SJSA1 (cell line): ENCODE measurements at regions not wholly inside any gene's neighbourhood (a gene's known extent, or its start where the extent isn't known, plus 50 kb on each side); places are given as distances from the start of the nearest gene placed in this dataset.

ENCODE experiments used
- DNase-seq, 2 experiments: peaks; one replicate each; pipeline ENCODE4 v3.0.0-alpha.2; 2015 to 2020; ENCODE audit warnings: low spot score in 2 of 2, low read depth in 1 of 2
- H3K27ac ChIP-seq: fragments of 250-450 bp; sonication (Bioruptor Pico); 2 replicates; pipeline ENCODE4 v1.5.1; 2020; ENCODE audit warnings: mild to moderate bottlenecking, moderate library complexity
- H3K27me3 ChIP-seq: fragments of 250-450 bp; sonication (Bioruptor Pico); replicated peaks from 2 replicates; pipeline ENCODE4 v1.5.1; 2020; ENCODE audit warnings: mild to moderate bottlenecking, moderate library complexity
- H3K36me3 ChIP-seq: fragments of 250-450 bp; sonication (Bioruptor Pico); 2 replicates; pipeline ENCODE4 v1.5.1; 2020; ENCODE audit warnings: mild to moderate bottlenecking
- H3K4me1 ChIP-seq: fragments of 250-450 bp; sonication (Bioruptor Pico); replicated peaks from 2 replicates; pipeline ENCODE4 v1.6.1; 2021; ENCODE audit warnings: mild to moderate bottlenecking
- H3K4me3 ChIP-seq: fragments of 250-450 bp; sonication (Bioruptor Pico); 2 replicates; pipeline ENCODE4 v1.5.1; 2020; ENCODE audit warnings: mild to moderate bottlenecking
- H3K9me3 ChIP-seq: fragments of 250-450 bp; sonication (Bioruptor Pico); replicated peaks from 2 replicates; pipeline ENCODE4 v1.5.1; 2020; ENCODE audit warnings: mild to moderate bottlenecking

DNA sequence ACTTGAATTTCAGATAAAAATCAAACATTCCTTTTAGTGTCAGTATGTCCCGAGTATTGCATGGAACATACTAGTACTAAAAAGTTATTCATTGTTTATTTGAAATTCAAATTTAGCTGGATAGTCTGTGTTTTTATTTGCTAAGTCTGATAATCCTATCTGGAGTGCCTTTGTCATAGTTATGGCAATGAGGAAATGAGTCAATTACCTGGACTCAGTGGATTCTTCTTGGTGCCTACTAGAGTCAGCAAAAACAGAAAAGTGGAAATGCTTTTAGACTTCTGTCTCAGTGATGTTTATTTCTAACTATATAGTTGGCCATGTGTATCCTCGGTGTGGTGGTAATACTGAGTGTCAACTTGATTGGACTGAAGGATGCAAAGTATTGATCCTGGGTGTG is 121.3 kb upstream of the EEF1E1 start:
- H3K4me3 ChIP-seq, result no peak overlapping the region

DNA sequence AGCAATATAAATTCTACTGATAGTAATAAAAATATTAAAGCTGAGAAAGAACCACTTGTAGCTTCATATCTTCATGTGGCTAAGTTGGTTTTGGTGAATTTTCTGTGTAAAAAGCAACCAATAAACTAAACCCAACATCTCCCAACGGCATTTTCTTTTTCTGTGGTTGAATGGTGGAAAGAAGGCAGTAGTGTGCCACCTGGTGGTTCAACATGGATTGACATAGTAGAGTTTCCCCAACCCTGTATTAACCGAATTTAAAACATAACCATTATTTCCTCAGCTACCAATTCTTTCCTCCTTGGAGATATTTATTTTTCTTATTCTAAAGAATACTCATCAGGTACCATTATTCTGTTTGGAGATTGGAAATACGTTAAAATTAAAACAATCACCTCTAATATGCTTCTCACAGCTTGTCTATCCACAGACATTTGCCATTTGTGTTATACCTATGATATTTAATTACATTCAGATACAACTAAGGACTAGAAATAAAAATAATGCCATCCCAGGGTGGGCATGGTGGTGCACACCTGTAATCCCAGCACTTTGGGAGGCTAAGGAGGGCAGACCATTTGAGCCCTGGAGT is 117.1 kb upstream of the EEF1E1 start:
- Histone ChIP-seq H3K4me1 (0 out of 2 replicates have a peak, but pooled peaks cover 3% of the 10 kb centered on the region), H3K4me3 (no peak overlapping the region), H3K9me3 (no peaks in the 10 kb centered on the region), H3K27ac (no peak overlapping the region), H3K36me3 (no peaks in the 10 kb centered on the region), H3K27me3 (no peaks in the 10 kb centered on the region)
- peak in 1 of 2 experiments; percentile 57 for DNase-seq

More for the DNA sequence above, 121.3 kb upstream of the EEF1E1 start:
- Histone ChIP-seq H3K4me1 (0 out of 2 replicates have a peak, but pooled peaks cover 3% of the 10 kb centered on the region), H3K27ac (no peak overlapping the region), H3K36me3 (no peaks in the 10 kb centered on the region), H3K27me3 (no peaks in the 10 kb centered on the region), H3K9me3 (no peaks in the 10 kb centered on the region)
- no peak for DNase-seq

DNA sequence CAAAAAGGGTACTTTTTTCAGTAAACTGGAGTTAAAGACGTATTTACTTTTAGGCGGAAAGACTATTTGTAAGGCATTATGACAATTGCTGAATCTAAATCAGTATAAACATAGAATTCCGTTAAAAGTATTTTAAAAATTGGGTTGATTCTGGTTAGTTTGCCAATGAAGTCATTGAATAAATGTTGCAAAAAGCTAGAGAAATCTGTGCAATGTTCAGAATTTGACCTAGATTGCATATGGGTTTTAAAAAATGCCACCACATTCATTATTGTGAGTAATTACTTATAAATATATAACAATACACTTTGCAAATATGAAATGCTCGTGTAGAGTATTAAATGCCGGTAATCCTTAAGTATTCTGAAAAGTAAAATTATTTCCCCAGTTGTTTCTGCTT is 116.5 kb upstream of the EEF1E1 start:
- H3K27me3 ChIP-seq, result no peaks in the 10 kb centered on the region
- H3K9me3 ChIP-seq, result no peaks in the 10 kb centered on the region
- no peak overlapping the region for H3K4me3 ChIP-seq
- no peaks in the 10 kb centered on the region for H3K36me3 ChIP-seq
- H3K27ac ChIP-seq, result no peak overlapping the region
- no peak for DNase-seq
- H3K4me1 ChIP-seq, result 0 out of 2 replicates have a peak, but pooled peaks cover 3% of the 10 kb centered on the region

- H3K27ac ChIP-seq, result no peak overlapping the region
- H3K4me1 ChIP-seq, result no peaks in the 10 kb centered on the region
- no peaks in the 10 kb centered on the region for H3K9me3 ChIP-seq
- no peaks in the 10 kb centered on the region for H3K27me3 ChIP-seq
- no peak for DNase-seq
- H3K36me3 ChIP-seq, result no peaks in the 10 kb centered on the region
- H3K4me3 ChIP-seq, result no peak overlapping the region
These were observed 113.3 kb upstream of the EEF1E1 start for GRCh38 chr6:8215631-8216030.

- H3K4me1 ChIP-seq, result no peaks in the 10 kb centered on the region
- H3K4me3 ChIP-seq, result no peak overlapping the region
- no peaks in the 10 kb centered on the region for H3K36me3 ChIP-seq
- DNase-seq, result no peak
- H3K9me3 ChIP-seq, result no peaks in the 10 kb centered on the region
- no peak overlapping the region for H3K27ac ChIP-seq
- H3K27me3 ChIP-seq, result no peaks in the 10 kb centered on the region
These were observed 111.6 kb upstream of the EEF1E1 start for GRCh38 chr6:8213995-8214394.

DNA sequence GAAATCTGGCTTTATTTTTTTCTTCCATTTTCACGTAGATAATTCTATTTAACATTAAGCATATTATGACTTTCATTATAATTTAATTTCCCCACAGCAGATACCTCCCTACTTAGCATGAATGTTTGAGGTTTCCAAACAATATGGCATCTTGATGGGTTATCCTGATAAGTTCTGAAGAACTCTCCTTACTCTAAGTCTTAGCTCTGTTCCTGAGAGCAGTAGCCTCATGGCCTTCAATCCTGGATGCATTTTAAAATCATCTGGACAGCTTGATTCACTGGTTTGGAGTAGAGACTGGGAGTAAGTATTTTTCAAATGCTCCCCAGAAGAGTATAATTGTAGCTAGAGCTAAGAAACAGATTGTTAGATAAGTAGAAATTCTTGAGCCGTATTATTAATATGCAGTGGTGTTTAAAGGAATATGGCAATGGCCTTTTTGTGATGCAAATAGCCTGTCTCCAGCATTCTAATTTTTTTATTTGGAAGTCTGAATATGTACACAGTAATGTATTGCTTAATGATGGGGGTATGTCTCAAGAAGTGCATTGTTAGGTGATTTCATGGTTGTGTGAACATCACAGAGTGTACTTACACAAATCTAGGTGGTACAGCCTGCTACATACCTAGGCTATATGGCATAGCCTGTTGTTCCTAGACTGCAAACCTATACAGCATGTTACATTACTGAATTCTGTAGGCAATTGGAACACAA is 110.5 kb upstream of the EEF1E1 start:
- DNase-seq, result no peak
- Histone ChIP-seq H3K4me1 (no peaks in the 10 kb centered on the region), H3K9me3 (no peaks in the 10 kb centered on the region)

GRCh38 chr6:8207869-8208191 is 105.5 kb upstream of the EEF1E1 start:
- no peak for DNase-seq
- no peak overlapping the region for H3K4me3 ChIP-seq
- no peak overlapping the region for H3K27ac ChIP-seq
- no peaks in the 10 kb centered on the region for H3K36me3 ChIP-seq
- no peaks in the 10 kb centered on the region for H3K27me3 ChIP-seq
- H3K9me3 ChIP-seq, result no peaks in the 10 kb centered on the region
- no peaks in the 10 kb centered on the region for H3K4me1 ChIP-seq

More for the DNA sequence above, 110.5 kb upstream of the EEF1E1 start:
- Histone ChIP-seq H3K36me3 (no peaks in the 10 kb centered on the region), H3K4me3 (no peak overlapping the region), H3K27me3 (no peaks in the 10 kb centered on the region), H3K27ac (no peak overlapping the region)

GRCh38 chr6:8207191-8207868 is 105.0 kb upstream of the EEF1E1 start:
- Histone ChIP-seq H3K36me3 (no peaks in the 10 kb centered on the region), H3K27me3 (no peaks in the 10 kb centered on the region), H3K4me3 (no peak overlapping the region), H3K27ac (no peak overlapping the region), H3K9me3 (no peaks in the 10 kb centered on the region), H3K4me1 (no peaks in the 10 kb centered on the region)
- no peak for DNase-seq

- H3K36me3 ChIP-seq, result no peaks in the 10 kb centered on the region
- H3K27ac ChIP-seq, result no peak overlapping the region
- no peaks in the 10 kb centered on the region for H3K27me3 ChIP-seq
- no peaks in the 10 kb centered on the region for H3K4me1 ChIP-seq
- no peak overlapping the region for H3K4me3 ChIP-seq
- H3K9me3 ChIP-seq, result no peaks in the 10 kb centered on the region
- DNase-seq, result no peak
These were observed 101.0 kb upstream of the EEF1E1 start for GRCh38 chr6:8203337-8203736.

GRCh38 chr6:8201679-8202078 is 99.3 kb upstream of the EEF1E1 start:
- Histone ChIP-seq H3K27me3 (no peaks in the 10 kb centered on the region), H3K4me1 (no peaks in the 10 kb centered on the region), H3K27ac (no peak overlapping the region), H3K4me3 (no peak overlapping the region), H3K36me3 (no peaks in the 10 kb centered on the region), H3K9me3 (no peaks in the 10 kb centered on the region)
- no peak for DNase-seq

DNA sequence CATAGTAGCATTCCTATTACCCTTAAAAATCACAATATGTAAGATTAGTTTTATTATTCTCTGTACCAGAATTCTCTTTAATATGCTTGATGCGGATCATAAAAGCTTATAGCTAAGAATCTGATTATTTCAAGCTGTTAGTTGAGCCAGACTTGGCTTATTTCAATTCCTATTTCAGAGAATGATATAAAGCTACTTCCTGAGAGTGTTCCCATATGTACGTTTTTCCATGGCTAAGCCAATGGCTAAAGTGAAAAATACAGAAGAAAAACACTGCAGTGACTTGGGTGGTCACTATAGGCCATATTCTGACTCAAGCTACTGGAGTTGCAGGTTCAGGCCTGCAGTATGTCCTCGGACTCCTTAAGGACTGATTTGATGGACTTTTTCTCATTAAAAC is 97.9 kb upstream of the EEF1E1 start:
- Histone ChIP-seq H3K9me3 (no peaks in the 10 kb centered on the region), H3K4me1 (peaks cover 3% of the 10 kb centered on the region), H3K36me3 (no peaks in the 10 kb centered on the region), H3K4me3 (no peak overlapping the region), H3K27me3 (no peaks in the 10 kb centered on the region), H3K27ac (no peak overlapping the region)
- DNase-seq, result no peak

- H3K27me3 ChIP-seq, result no peaks in the 10 kb centered on the region
These were observed 93.4 kb upstream of the EEF1E1 start for GRCh38 chr6:8195714-8196102.

DNA sequence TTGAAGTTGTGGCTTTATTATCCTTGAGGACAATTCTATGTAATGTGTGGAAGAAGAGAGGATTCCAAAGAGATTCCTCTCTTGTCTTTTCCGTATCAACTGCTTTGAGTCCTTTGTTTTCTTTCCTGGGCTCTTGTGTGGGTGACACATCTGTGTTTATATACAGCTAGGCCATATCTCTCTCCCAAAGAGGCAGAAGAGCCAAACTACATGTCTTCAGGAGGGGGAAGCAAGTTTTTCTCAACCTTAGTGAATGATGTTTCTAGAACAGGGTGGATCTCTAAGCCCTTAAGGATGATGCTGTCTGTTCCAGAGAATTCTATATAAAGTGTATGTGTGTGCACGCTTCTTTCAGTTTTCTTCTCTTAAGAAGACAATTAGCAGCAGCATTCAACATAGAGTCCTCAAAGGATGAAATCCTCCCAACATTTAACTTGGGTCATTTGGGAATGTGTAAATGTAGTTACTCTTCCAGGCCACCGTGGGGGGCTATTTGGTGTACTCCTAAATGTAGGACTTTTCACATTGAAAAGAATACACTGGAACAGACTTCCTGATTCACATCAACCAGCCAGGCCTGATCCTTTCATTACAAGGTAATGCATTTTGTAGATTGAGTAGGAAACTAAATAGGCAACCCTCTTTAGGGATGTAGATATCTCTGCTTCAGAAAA is 92.8 kb upstream of the EEF1E1 start:
- Histone ChIP-seq H3K27ac (peak overlapping the region; percentile 65), H3K36me3 (no peaks in the 10 kb centered on the region), H3K4me3 (no peak overlapping the region), H3K9me3 (no peaks in the 10 kb centered on the region), H3K4me1 (peaks cover 25% of the 10 kb centered on the region), H3K27me3 (no peaks in the 10 kb centered on the region)
- peak in 1 of 2 experiments; percentile 56 for DNase-seq

More at GRCh38 chr6:8195714-8196102, 93.4 kb upstream of the EEF1E1 start:
- Histone ChIP-seq H3K36me3 (no peaks in the 10 kb centered on the region), H3K4me3 (no peak overlapping the region), H3K4me1 (peaks cover 25% of the 10 kb centered on the region), H3K27ac (0 out of 2 replicates have a peak overlapping the region, but pooled peaks have one; percentile 0), H3K9me3 (no peaks in the 10 kb centered on the region)
- DNase-seq, result no peak

DNA sequence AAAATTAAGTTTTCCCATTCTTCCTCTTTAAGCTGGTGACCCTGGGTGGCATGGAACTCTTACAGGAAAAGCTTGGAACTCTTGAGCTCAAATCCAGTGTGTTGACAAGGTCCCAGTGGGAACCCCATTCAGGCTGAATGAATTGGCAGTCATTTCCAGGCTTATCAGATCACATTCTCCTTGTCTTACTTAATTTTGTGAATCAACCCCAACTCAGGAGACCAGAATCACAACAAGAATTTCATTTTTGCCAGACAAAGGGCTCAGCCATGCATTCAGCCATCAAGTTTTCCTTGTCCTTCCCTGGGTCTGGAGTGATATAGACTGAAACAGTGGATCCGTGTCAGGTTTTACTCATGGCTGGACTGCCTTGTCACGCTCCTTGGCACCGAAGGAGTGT is 92.1 kb upstream of the EEF1E1 start:
- H3K4me3 ChIP-seq, result no peak overlapping the region
- DNase-seq, result peak in 1 of 2 experiments; percentile 9
- peaks cover 25% of the 10 kb centered on the region for H3K4me1 ChIP-seq
- peak overlapping the region; percentile 65 for H3K27ac ChIP-seq
- no peaks in the 10 kb centered on the region for H3K9me3 ChIP-seq
- no peaks in the 10 kb centered on the region for H3K36me3 ChIP-seq
- H3K27me3 ChIP-seq, result no peaks in the 10 kb centered on the region
